Pons (tissue), 1 donor: ENCODE measurements at regions not wholly inside any gene's neighbourhood (a gene's known extent, or its start where the extent isn't known, plus 50 kb on each side); places are given as distances from the start of the nearest gene placed in this dataset.

Source experiments
- DNase-seq: peaks from one replicate; pipeline ENCODE4 v3.0.0-alpha.2; 2016; ENCODE audit warnings: low spot score

DNA sequence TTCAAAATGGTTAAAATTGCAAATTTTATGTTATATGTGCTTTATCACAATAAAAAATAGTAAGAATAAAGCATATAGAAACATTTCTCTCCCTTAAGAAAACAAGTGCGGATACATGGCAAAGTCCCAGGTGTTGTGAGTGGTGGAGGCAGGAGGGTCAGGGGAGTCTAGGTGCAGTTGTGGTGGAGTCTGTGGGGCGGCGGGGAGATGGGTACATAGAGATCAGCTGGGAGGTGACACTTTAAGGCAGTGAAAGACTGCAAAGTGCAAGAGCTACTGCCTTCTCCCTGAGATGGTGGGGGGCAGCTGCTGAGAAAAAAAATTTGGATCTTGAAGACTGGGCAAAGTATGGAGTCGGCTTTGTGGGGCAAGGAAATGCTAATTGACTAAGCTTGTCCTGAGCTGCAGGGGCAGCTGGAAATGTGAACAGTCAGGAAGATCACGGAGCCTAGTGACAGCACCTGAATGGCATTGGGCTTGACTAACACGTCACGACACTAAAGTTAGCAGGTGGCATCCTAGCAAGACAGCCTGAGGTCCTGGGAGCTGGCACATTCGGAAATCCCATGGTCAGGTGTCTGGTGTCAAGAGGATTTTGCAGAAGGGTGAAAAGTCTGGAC lies 72.9 kb upstream of the IRS2 start:
- no peak for DNase-seq

DNA sequence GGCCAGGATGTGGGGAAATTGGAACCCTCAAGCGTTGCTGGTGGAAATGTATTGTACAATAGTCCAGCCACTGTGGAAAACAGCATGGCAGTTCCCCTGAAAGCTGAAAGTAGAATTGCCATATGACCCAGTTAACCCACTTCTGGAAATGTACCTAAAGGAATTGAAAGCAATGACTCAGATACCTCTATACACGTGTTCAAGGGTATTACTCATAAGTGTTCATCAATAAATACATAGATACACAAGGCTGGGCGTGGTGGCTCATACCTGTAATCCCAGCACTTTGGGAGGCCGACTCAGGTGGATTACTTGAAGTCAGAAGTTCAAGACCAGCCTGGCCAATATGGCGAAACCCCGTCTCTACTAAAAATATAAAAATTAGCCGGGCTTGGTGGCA lies 71.9 kb upstream of the IRS2 start:
- no peak for DNase-seq

- DNase-seq, result no peak
Measured at GRCh38 chr13:109857803-109858202, 71.4 kb upstream of the IRS2 start.

DNA sequence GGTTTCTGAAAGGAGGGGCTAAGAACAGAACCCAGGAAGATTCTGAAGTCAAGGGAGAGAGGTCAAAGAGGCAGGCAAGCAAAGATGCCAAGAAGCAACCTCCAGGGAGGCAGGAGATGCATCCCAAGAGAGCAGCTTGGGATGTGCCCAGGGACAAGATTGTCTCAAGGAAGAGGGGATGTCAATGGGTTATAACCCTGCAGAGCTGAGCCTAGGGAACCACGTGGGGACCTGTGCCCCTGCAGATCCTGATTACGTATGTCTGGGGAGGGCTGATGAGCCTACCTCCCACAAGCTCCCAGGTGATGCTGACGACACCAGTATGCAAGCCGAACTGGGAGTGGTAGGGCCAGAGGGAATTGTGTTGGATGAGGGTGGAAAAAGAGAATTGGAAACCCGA lies 70.9 kb upstream of the IRS2 start:
- no peak for DNase-seq

- no peak for DNase-seq
Measured at GRCh38 chr13:109856350-109856749, 70.0 kb upstream of the IRS2 start.

GRCh38 chr13:109853153-109853552 lies 66.8 kb upstream of the IRS2 start:
- DNase-seq, result no peak

GRCh38 chr13:109846185-109846584 lies 59.8 kb upstream of the IRS2 start:
- no peak for DNase-seq

DNA sequence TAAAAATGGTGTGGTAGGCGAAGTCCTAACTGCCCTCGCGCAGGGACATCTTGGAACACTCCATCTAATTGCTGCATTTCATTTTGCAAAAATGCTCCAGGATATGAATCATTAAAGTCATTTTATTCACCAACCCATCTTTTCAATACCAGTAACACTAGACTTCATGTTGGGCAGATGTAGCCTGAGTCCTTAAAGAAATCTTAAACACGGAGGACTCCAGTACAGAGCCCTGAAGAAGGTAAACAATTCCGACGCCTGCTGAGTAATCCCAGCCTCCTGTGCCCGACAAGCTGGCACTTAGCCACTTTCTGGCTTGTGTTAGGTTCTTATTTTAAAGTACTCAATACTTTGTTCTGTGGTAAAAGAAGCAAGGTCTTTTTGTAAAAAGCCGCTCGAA lies 58.0 kb upstream of the IRS2 start:
- no peak for DNase-seq

DNA sequence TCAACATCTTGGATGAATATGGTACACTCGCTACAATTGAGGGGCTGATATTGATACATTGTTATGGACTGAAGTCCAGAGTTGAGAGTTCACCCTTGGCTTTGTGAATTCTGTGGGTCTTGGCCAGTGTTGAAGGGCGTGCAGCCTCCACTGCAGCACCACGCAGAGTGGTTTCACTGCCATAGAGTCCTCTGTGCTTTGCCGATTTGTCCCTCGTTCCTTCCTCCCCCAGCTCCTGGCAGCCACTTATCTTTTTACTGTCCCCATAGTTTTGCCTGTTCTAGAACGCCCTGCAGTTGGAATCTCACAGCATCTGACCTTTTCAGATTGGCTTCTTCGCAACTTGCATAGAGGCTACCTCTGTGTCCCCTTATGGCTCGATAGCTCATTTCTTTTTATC lies 57.3 kb upstream of the IRS2 start:
- no peak for DNase-seq

DNA sequence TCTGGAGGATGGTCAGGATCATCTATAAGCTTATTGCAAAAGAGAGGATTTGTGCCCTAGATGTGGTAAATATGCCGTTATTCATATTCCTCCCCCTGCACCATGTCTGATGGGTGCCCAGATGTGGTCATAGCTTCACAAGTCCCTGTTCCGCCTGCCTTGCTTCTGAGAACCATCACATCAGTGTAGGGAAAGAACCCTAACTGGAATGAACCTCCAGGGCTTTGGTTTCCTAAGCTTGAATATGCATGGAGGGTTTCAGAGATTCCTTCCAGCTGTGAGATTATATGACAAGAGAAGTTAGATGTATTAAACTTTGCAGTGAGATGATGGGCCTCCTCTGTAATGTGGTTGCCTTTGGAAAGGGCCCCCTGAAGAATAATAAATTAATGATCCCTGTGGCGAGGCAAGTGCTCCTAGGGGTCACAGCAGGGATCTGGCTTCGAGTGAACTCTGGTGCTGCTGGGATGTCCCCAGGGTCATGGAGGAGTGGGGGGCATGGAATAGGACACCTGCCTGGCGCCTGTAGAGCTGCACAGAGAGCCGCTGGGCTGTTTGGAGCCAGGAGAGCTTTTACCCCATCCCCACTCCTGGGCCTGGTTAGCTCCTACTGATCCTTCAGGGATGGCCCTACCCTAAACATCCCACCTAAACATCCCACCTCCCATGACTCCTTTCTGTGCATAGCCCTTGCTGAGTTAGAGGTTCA lies 56.0 kb upstream of the IRS2 start:
- DNase-seq, result no peak

GRCh38 chr13:109840893-109841287 lies 54.5 kb upstream of the IRS2 start:
- no peak for DNase-seq

- peak; percentile 7 for DNase-seq
Measured at GRCh38 chr13:109840201-109840892, 54.0 kb upstream of the IRS2 start.

DNA sequence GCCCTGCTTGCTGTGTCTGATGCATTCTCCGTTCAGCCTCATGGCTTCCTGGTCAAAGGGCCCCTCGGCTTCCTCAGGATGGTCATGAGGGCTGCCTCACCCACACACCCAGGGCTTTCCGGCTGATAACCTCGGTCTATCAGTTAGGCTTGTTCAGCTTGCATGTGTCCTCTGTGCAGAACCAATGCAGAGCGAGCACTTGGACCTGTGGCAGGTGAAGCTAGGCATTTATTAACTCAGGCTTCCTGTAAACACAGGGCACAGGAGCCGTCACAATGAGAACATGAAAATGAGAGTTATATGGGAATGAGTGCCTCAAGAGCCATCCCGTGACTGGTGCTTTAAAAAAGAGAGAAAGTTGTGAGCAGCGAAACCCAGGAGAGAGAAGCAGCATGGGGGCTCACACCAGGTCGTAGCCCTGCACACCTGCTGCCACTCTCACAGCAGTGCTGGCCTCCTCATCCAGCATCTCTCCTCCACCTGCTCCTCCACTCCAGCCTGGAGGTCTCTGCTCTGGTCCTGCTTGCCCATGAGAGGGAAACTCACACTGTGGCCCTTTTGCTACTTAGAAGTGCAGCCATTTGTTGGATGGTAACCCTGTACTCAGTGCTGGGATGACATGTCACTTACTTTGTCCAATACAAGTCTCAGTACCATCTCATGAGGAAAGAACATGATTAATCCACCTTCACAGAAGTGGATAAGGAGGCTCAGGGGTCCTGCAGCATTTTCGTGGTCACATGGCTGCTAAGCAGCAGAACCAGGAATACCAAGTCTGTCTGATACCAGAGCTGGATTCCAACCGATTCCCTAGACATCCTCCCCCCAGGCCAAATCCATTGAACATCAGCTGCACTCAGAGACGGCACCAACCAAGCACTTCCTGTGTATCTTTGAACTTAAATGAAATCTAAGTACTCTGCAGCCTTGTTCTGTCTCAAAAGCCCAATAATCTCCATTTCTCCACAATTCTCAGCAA lies 50.5 kb upstream of the IRS2 start:
- DNase-seq, result no peak
